Naive thymus-derived CD4-positive, alpha-beta T cell (primary cell): ENCODE measurements at regions not wholly inside any gene's neighbourhood (a gene's known extent, or its start where the extent isn't known, plus 50 kb on each side); places are given as distances from the start of the nearest gene placed in this dataset.

ENCODE experiments used
- ATAC-seq: fragments of 150-1000 bp; cut with Tn5 transposase; 2 replicates; pipeline ENCODE4 v1.10.0; 2021; ENCODE audit warnings: mild to moderate bottlenecking, moderate library complexity
- CTCF ChIA-PET: fragments of 350-600 bp; sonication (Branson Sonifier 250); formaldehyde crosslinking; loops from one replicate; lab custom pipeline; 2021; ENCODE audit warnings: antibody characterized with exemption; lab: Charles Lee
- POLR2A ChIA-PET: fragments of 350-600 bp; sonication (Branson Sonifier 250); formaldehyde crosslinking; loops from one replicate; lab custom pipeline; 2021; ENCODE audit warnings: antibody characterized with exemption, inconsistent platforms; lab: Charles Lee
- DNase-seq, 9 donors: peaks; one replicate each; pipeline versions ENCODE4 v3.0.0 to v3.0.0-alpha.2; 2020 to 2022; ENCODE audit warnings: mixed read lengths in 1 of 9
- H3K27ac ChIP-seq: one replicate; pipeline ENCODE4 v1.7.0; 2013; ENCODE audit warnings: mild to moderate bottlenecking, low read depth, low read length, moderate library complexity
- H3K27me3 ChIP-seq, 2 donors: one replicate each; pipeline ENCODE4 v1.7.0; 2013; ENCODE audit warnings: low read length in 2 of 2, mild to moderate bottlenecking in 2 of 2, moderate library complexity in 2 of 2; ENCODE audit not compliant: control insufficient read depth in 2 of 2, insufficient read depth in 2 of 2
- H3K36me3 ChIP-seq, 3 experiments: 1 replicate in 2 of 3; 2 replicates in 1 of 3; pipeline ENCODE4 v1.7.0; 2013; ENCODE audit warnings: low read length in 3 of 3, mild to moderate bottlenecking in 3 of 3, moderate library complexity in 1 of 3; ENCODE audit not compliant: insufficient read depth in 3 of 3, control insufficient read depth in 2 of 3
- H3K4me1 ChIP-seq, 2 donors: one replicate each; pipeline ENCODE4 v1.7.0; 2013; ENCODE audit warnings: low read length in 2 of 2, mild to moderate bottlenecking in 2 of 2, moderate library complexity in 1 of 2; ENCODE audit not compliant: control insufficient read depth in 2 of 2, insufficient read depth in 2 of 2
- H3K4me3 ChIP-seq: 2 replicates; pipeline ENCODE4 v1.7.0; 2013; ENCODE audit warnings: mild to moderate bottlenecking, low read length
- H3K9me3 ChIP-seq, 3 experiments: 1 replicate in 2 of 3; 2 replicates in 1 of 3; pipeline ENCODE4 v1.7.0; 2013; ENCODE audit warnings: low read length in 3 of 3; ENCODE audit not compliant: control insufficient read depth in 2 of 3
- H3K27ac Mint-ChIP-seq, 9 donors: one replicate each; pipeline ENCODE4 v1.8.0; 2020 to 2022; ENCODE audit warnings: mixed read lengths in 9 of 9, mild to moderate bottlenecking in 8 of 9, moderate library complexity in 5 of 9, inconsistent platforms in 2 of 9
- H3K27me3 Mint-ChIP-seq, 5 donors: one replicate each; pipeline ENCODE4 v1.8.0; 2021 to 2022; ENCODE audit warnings: mixed read lengths in 5 of 5, mild to moderate bottlenecking in 1 of 5
- H3K36me3 Mint-ChIP-seq, 5 donors: one replicate each; pipeline ENCODE4 v1.8.0; 2020 to 2022; ENCODE audit warnings: mixed read lengths in 5 of 5, mild to moderate bottlenecking in 3 of 5, inconsistent platforms in 1 of 5
- H3K4me1 Mint-ChIP-seq, 7 donors: one replicate each; pipeline ENCODE4 v1.8.0; 2020 to 2022; ENCODE audit warnings: mixed read lengths in 7 of 7, mild to moderate bottlenecking in 3 of 7, inconsistent platforms in 1 of 7
- H3K4me3 Mint-ChIP-seq, 10 donors: one replicate each; pipeline ENCODE4 v1.8.0; 2020 to 2022; ENCODE audit warnings: mild to moderate bottlenecking in 10 of 10, mixed read lengths in 10 of 10, moderate library complexity in 6 of 10, inconsistent platforms in 2 of 10
- H3K9me3 Mint-ChIP-seq, 11 donors: one replicate each; pipeline ENCODE4 v1.8.0; 2020 to 2022; ENCODE audit warnings: mixed read lengths in 11 of 11, mild to moderate bottlenecking in 4 of 11, inconsistent platforms in 1 of 11, moderate library complexity in 1 of 11
- intact Hi-C, 2 donors: fragments of 100-400 bp; cut with micrococcal nuclease; formaldehyde crosslinking; loops; one replicate each; pipeline ENCODE4 v1.15.1; 2023

DNA sequence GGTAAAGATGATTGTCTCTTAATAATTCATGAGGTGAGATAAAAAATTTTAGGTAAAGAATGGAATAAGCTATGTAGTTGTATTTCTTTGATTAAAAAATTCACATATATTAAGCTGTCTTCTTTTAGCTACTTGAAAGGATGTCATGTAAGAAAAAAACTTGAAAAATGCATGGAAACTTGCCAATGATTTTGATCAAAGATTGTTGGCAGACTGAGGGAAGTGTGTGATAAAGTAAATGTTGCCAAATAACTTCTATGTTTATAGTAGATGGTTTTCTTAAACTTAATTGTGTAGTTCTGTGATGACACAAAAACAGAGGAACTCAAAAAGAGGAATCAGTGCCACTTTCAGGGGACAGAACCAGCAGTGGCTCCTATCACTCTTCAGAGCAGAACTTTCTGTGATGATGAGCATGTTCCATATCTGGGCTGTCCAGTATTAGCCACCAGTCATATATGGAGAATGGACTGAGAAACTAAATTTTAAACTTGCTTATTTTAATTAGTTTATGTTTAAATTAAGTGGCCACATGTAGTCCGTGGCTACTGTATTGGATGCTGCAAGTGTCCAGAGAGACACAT, 51.9 kb upstream of the SLC38A11 start:
- H3K27me3 ChIP-seq, result no peaks in the 10 kb centered on the region
- H3K27ac ChIP-seq, result no peak overlapping the region
- CTCF ChIA-PET, result interaction anchor here (0.7 kb wide), 1 partner anchor 15 kb away, joined by 3 read pairs; no protein-coding TSS in a partner anchor
- Mint-ChIP-seq H3K36me3 (no peaks in the 10 kb centered on the region), H3K27me3 (peaks cover 9 to 27% (median 20%) of the 10 kb centered on the region in 5 donors), H3K27ac (no peak overlapping the region), H3K9me3 (peaks cover 0 to 2% (median 0%) of the 10 kb centered on the region in 11 donors), H3K4me3 (no peak overlapping the region), H3K4me1 (no peaks in the 10 kb centered on the region)
- no peak for DNase-seq
- H3K36me3 ChIP-seq, result no peaks in the 10 kb centered on the region
- POLR2A ChIA-PET, result interaction anchor here (0.7 kb wide), 1 partner anchor 38 kb away, joined by 3 read pairs; no protein-coding TSS in a partner anchor
- H3K9me3 ChIP-seq, result no peaks in the 10 kb centered on the region
- intact Hi-C loops, result no loop called here
- ATAC-seq, result peak; percentile 26
- H3K4me3 ChIP-seq, result no peak overlapping the region
- H3K4me1 ChIP-seq, result no peaks in the 10 kb centered on the region
